GM19351 (cell line): ENCODE measurements at regions not wholly inside any gene's neighbourhood (a gene's known extent, or its start where the extent isn't known, plus 50 kb on each side); places are given as distances from the start of the nearest gene placed in this dataset.

ENCODE experiments used
- ATAC-seq: cut with Tn5 transposase; IDR thresholded peaks from one replicate; pipeline ENCODE4 v1.9.1; 2021; ENCODE audit warnings: mild to moderate bottlenecking, moderate library complexity; ENCODE audit not compliant: unreplicated experiment

GRCh38 chr16:73846356-73846755, 450.3 kb upstream of the PSMD7 start:
- no peak for ATAC-seq

- ATAC-seq = no peak
Observed at GRCh38 chr16:73846007-73846330, 450.6 kb upstream of the PSMD7 start.

- ATAC-seq = no peak
Observed at GRCh38 chr16:73845238-73846006, 451.2 kb upstream of the PSMD7 start.

GRCh38 chr16:73840728-73841127, 455.9 kb upstream of the PSMD7 start:
- ATAC-seq = no peak

- no peak for ATAC-seq
Observed at GRCh38 chr16:73831220-73831619, 465.4 kb upstream of the PSMD7 start.

GRCh38 chr16:73823205-73823849, 473.3 kb upstream of the PSMD7 start:
- no peak for ATAC-seq

- no peak for ATAC-seq
Observed at GRCh38 chr16:73817526-73818324, 478.9 kb upstream of the PSMD7 start.

GRCh38 chr16:73813527-73813926, 483.1 kb upstream of the PSMD7 start:
- no peak for ATAC-seq

GRCh38 chr16:73804456-73804855, 492.2 kb upstream of the PSMD7 start:
- ATAC-seq = no peak

- ATAC-seq = no peak
Observed at GRCh38 chr16:73798471-73798870, 498.1 kb upstream of the PSMD7 start.

- no peak for ATAC-seq
Observed at GRCh38 chr16:73797115-73797514, 499.5 kb upstream of the PSMD7 start.

- no peak for ATAC-seq
Observed at GRCh38 chr16:73796241-73796640, 500.4 kb upstream of the PSMD7 start.

- no peak for ATAC-seq
Observed at GRCh38 chr16:73794994-73795393, 501.6 kb upstream of the PSMD7 start.

- ATAC-seq = no peak
Observed at GRCh38 chr16:73793871-73794437, 502.7 kb upstream of the PSMD7 start.

- no peak for ATAC-seq
Observed at GRCh38 chr16:73793260-73793659, 503.4 kb upstream of the PSMD7 start.

GRCh38 chr16:73792199-73793020, 504.2 kb upstream of the PSMD7 start:
- no peak for ATAC-seq

GRCh38 chr16:73781297-73781696, 515.3 kb upstream of the PSMD7 start:
- no peak for ATAC-seq

- ATAC-seq = no peak
Observed at GRCh38 chr16:73778887-73779286, 517.7 kb upstream of the PSMD7 start.

- no peak for ATAC-seq
Observed at GRCh38 chr16:73775841-73776388, 520.7 kb upstream of the PSMD7 start.
